ENCODE measurements at regions not wholly inside any gene's neighbourhood (a gene's known extent, or its start where the extent isn't known, plus 50 kb on each side); places are given as distances from the start of the nearest gene placed in this dataset.
A peak's percentile ranks its signal among the peaks of the same experiment; 100 is the strongest.

- no peak overlapping the region for H3K4me3 Mint-ChIP-seq
- H3K36me3 Mint-ChIP-seq (ENCODE audit: low read depth): peaks cover 3% of the 10 kb centered on the region
- TF ChIP-seq CTCF (conservative IDR thresholded peaks at IDR 0.05): no peak
- no peak for DNase-seq (ENCODE audit: low read depth, low spot score)
- peaks cover 14% of the 10 kb centered on the region for H3K9me3 Mint-ChIP-seq
- H3K27ac Mint-ChIP-seq (ENCODE audit: unreplicated experiment): no peak overlapping the region
- H3K27me3 Mint-ChIP-seq (ENCODE audit: low read depth): no peaks in the 10 kb centered on the region
- H3K4me1 Mint-ChIP-seq: peaks cover 7% of the 10 kb centered on the region
Observed at GRCh38 chr11:95534809-95535208, 254.8 kb downstream of the FAM76B start.

DNA sequence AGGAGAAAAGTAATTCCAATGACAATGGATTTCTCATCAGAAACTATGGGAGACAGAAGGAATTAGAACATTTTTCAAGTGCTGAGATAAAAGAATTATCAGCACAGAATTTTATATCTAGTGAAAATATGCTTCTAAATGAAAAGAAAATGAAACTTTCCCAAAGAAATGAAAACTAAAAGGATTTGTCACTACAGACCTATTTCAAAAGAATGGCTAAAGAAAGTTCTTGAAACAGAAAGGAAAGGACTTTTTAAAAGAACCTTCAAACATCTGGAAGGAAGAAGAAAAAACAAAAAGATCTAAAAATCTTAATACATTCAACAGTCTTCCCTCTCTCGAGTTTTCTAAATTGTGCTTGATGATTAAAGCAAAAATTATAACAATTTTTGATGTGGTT, 255.4 kb downstream of the FAM76B start:
- no peak overlapping the region for H3K4me3 Mint-ChIP-seq
- peaks cover 3% of the 10 kb centered on the region for H3K36me3 Mint-ChIP-seq (ENCODE audit: low read depth)
- no peak for TF ChIP-seq CTCF (conservative IDR thresholded peaks at IDR 0.05)

GRCh38 chr11:95531116-95531515, 258.5 kb downstream of the FAM76B start:
- H3K27ac Mint-ChIP-seq (ENCODE audit: unreplicated experiment): no peak overlapping the region
- peak; percentile 13 for TF ChIP-seq CTCF (conservative IDR thresholded peaks at IDR 0.05)
- peaks cover 16% of the 10 kb centered on the region for H3K9me3 Mint-ChIP-seq
- no peak for DNase-seq (ENCODE audit: low read depth, low spot score)
- no peak overlapping the region for H3K4me3 Mint-ChIP-seq
- H3K4me1 Mint-ChIP-seq: no peaks in the 10 kb centered on the region
- H3K36me3 Mint-ChIP-seq (ENCODE audit: low read depth): peaks cover 3% of the 10 kb centered on the region
- H3K27me3 Mint-ChIP-seq (ENCODE audit: low read depth): no peaks in the 10 kb centered on the region

More for the DNA sequence above, 255.4 kb downstream of the FAM76B start:
- H3K27ac Mint-ChIP-seq (ENCODE audit: unreplicated experiment): no peak overlapping the region
- DNase-seq (ENCODE audit: low read depth, low spot score): no peak
- peaks cover 14% of the 10 kb centered on the region for H3K9me3 Mint-ChIP-seq
- peaks cover 7% of the 10 kb centered on the region for H3K4me1 Mint-ChIP-seq
- no peaks in the 10 kb centered on the region for H3K27me3 Mint-ChIP-seq (ENCODE audit: low read depth)

- no peak for DNase-seq (ENCODE audit: low read depth, low spot score)
- H3K4me3 Mint-ChIP-seq: no peak overlapping the region
- H3K9me3 Mint-ChIP-seq: peaks cover 6% of the 10 kb centered on the region
- no peak overlapping the region for H3K27ac Mint-ChIP-seq (ENCODE audit: unreplicated experiment)
- H3K4me1 Mint-ChIP-seq: no peaks in the 10 kb centered on the region
- H3K27me3 Mint-ChIP-seq (ENCODE audit: low read depth): no peaks in the 10 kb centered on the region
- no peak for TF ChIP-seq CTCF (conservative IDR thresholded peaks at IDR 0.05)
- no peaks in the 10 kb centered on the region for H3K36me3 Mint-ChIP-seq (ENCODE audit: low read depth)
Observed at GRCh38 chr11:95524314-95525036, 265.1 kb downstream of the FAM76B start.

DNA sequence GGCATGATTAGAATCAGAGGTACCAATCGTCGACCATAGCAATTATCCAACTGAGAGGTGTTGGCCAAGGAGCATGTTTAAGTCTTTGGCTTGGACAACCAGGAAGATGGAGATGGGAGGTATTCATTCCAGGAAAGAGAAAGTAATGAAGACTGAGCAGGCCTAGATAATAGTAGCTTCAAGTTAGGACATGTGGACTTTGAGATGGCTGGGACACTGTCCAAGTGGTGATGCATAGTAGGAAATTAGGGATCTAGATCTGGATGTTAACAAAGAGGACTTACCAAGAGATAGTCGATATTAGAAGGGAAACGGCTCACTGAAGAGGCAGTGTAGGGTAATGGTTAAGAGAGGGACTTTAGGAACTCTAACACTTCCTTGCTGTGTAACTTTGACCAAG, 266.7 kb downstream of the FAM76B start:
- no peak for DNase-seq (ENCODE audit: low read depth, low spot score)
- Mint-ChIP-seq H3K27me3 (ENCODE audit: low read depth) (no peaks in the 10 kb centered on the region), H3K4me3 (no peak overlapping the region), H3K27ac (ENCODE audit: unreplicated experiment) (no peak overlapping the region), H3K4me1 (no peaks in the 10 kb centered on the region), H3K36me3 (ENCODE audit: low read depth) (no peaks in the 10 kb centered on the region), H3K9me3 (peaks cover 3% of the 10 kb centered on the region)
- no peak for TF ChIP-seq CTCF (conservative IDR thresholded peaks at IDR 0.05)
